ENCODE measurements at regions not wholly inside any gene's neighbourhood (a gene's known extent, or its start where the extent isn't known, plus 50 kb on each side); places are given as distances from the start of the nearest gene placed in this dataset.

- no peaks in the 10 kb centered on the region for H3K4me1 ChIP-seq (ENCODE audit: control insufficient read depth, extremely low read depth, insufficient read depth, low read length)
- no peak overlapping the region for H3K4me3 ChIP-seq (replicated peaks in 1 of 3; ENCODE audit: insufficient read depth in 1 of 3, low read depth in 1 of 3, low read length in 3 of 3)
- dilution Hi-C loops (cut with MboI; ENCODE audit: extremely low pct_ligation_motif_present, low sequenced_read_pairs): no loop called here
- no peaks in the 10 kb centered on the region for H3K27me3 ChIP-seq (ENCODE audit: control insufficient read depth in 2 of 2, insufficient read depth in 2 of 2, low read length in 2 of 2)
- H3K36me3 ChIP-seq (ENCODE audit: control insufficient read depth in 2 of 2, extremely low read depth in 1 of 2, insufficient read depth in 2 of 2, low read length in 2 of 2): no peaks in the 10 kb centered on the region
- H4K20me1 ChIP-seq (replicated peaks; ENCODE audit: control insufficient read depth, extremely low read depth, insufficient read depth, low read length): no peaks in the 10 kb centered on the region
- FAIRE-seq (no peak), DNase-seq (ENCODE audit: low read depth, low spot score) (no peak)
- CTCF ChIA-PET: no interaction called here
- no peak overlapping the region for H3K27ac ChIP-seq (ENCODE audit: insufficient read depth, low read depth, low read length)
- no peak overlapping the region for H3K9ac ChIP-seq (replicated peaks; ENCODE audit: extremely low read depth, insufficient read depth, low read length)
- no peaks in the 10 kb centered on the region for H3K9me1 ChIP-seq (replicated peaks; ENCODE audit: control insufficient read depth, extremely low read depth, insufficient read depth, low read length)
- H2AFZ ChIP-seq (ENCODE audit: low read depth, low read length): no peak overlapping the region
- POLR2A ChIA-PET: no interaction called here
- H3K4me2 ChIP-seq (ENCODE audit: insufficient read depth, low read length): no peak overlapping the region
- BruUV-seq (replicated peaks): no TSS peak
- TF ChIP-seq POLR2A (IDR thresholded peaks at IDR 0.05; ENCODE audit: low read depth, low read length): no peak
- no peak for TF ChIP-seq EZH2 (IDR thresholded peaks at IDR 0.05; ENCODE audit: borderline replicate concordance, low read depth, low read length, severe bottlenecking)
- TF ChIP-seq GATA2 (IDR thresholded peaks at IDR 0.05; ENCODE audit: insufficient read depth, insufficient read length, low read depth, low read length): no peak
- intact Hi-C loops (cut with micrococcal nuclease): no loop called here
- no peaks in the 10 kb centered on the region for H3K79me2 ChIP-seq (ENCODE audit: control insufficient read depth, insufficient read depth, low read length)
- peaks cover 14% of the 10 kb centered on the region for H3K9me3 ChIP-seq (replicated peaks; ENCODE audit: control insufficient read depth, insufficient read depth, low read length)
Observed at GRCh38 chr2:128834207-128834879, 515.7 kb upstream of the HS6ST1 start.

- H3K27me3 ChIP-seq (ENCODE audit: control insufficient read depth in 2 of 2, insufficient read depth in 2 of 2, low read length in 2 of 2): no peaks in the 10 kb centered on the region
- no peak overlapping the region for H3K27ac ChIP-seq (ENCODE audit: insufficient read depth, low read depth, low read length)
- H3K4me3 ChIP-seq (replicated peaks in 1 of 3; ENCODE audit: insufficient read depth in 1 of 3, low read depth in 1 of 3, low read length in 3 of 3): no peak overlapping the region
- dilution Hi-C loops (cut with MboI; ENCODE audit: extremely low pct_ligation_motif_present, low sequenced_read_pairs) (no loop called here), intact Hi-C loops (cut with micrococcal nuclease) (no loop called here)
- H3K36me3 ChIP-seq (ENCODE audit: control insufficient read depth in 2 of 2, extremely low read depth in 1 of 2, insufficient read depth in 2 of 2, low read length in 2 of 2): no peaks in the 10 kb centered on the region
- ChIA-PET POLR2A (no interaction called here), CTCF (no interaction called here)
- peaks cover 14% of the 10 kb centered on the region for H3K9me3 ChIP-seq (replicated peaks; ENCODE audit: control insufficient read depth, insufficient read depth, low read length)
- no peaks in the 10 kb centered on the region for H3K9me1 ChIP-seq (replicated peaks; ENCODE audit: control insufficient read depth, extremely low read depth, insufficient read depth, low read length)
- FAIRE-seq: no peak
- no peak overlapping the region for H2AFZ ChIP-seq (ENCODE audit: low read depth, low read length)
- H4K20me1 ChIP-seq (replicated peaks; ENCODE audit: control insufficient read depth, extremely low read depth, insufficient read depth, low read length): no peaks in the 10 kb centered on the region
- no peaks in the 10 kb centered on the region for H3K79me2 ChIP-seq (ENCODE audit: control insufficient read depth, insufficient read depth, low read length)
- BruUV-seq (replicated peaks): no TSS peak
- no peaks in the 10 kb centered on the region for H3K4me1 ChIP-seq (ENCODE audit: control insufficient read depth, extremely low read depth, insufficient read depth, low read length)
- no peak overlapping the region for H3K9ac ChIP-seq (replicated peaks; ENCODE audit: extremely low read depth, insufficient read depth, low read length)
- no peak overlapping the region for H3K4me2 ChIP-seq (ENCODE audit: insufficient read depth, low read length)
- no peak for TF ChIP-seq POLR2AphosphoS5 (IDR thresholded peaks at IDR 0.05; ENCODE audit: insufficient read depth, low read depth, low read length)
- no peak for TF ChIP-seq CTCF (IDR thresholded peaks at IDR 0.05; ENCODE audit: extremely low read depth in 1 of 2, insufficient read depth in 1 of 2, low read depth in 1 of 2, low read length in 2 of 2)
- no peak for TF ChIP-seq MYC (IDR thresholded peaks at IDR 0.05; ENCODE audit: low read depth, low read length)
- no peak for TF ChIP-seq EZH2 (IDR thresholded peaks at IDR 0.05; ENCODE audit: borderline replicate concordance, low read depth, low read length, severe bottlenecking)
- TF ChIP-seq GATA2 (IDR thresholded peaks at IDR 0.05; ENCODE audit: insufficient read depth, insufficient read length, low read depth, low read length): no peak
- TF ChIP-seq FOS (IDR thresholded peaks at IDR 0.05; ENCODE audit: borderline replicate concordance, insufficient read depth, low read length): no peak
- no peak for TF ChIP-seq JUN (IDR thresholded peaks at IDR 0.05; ENCODE audit: borderline replicate concordance, insufficient read depth, insufficient read length, low read depth)
- no peak for TF ChIP-seq MAX (IDR thresholded peaks at IDR 0.05; ENCODE audit: insufficient read depth, insufficient read length)
- TF ChIP-seq POLR2A (IDR thresholded peaks at IDR 0.05; ENCODE audit: low read depth, low read length): no peak
- no peak for DNase-seq (ENCODE audit: low read depth, low spot score)
Observed at GRCh38 chr2:128834880-128835252, 516.2 kb upstream of the HS6ST1 start.
